NCI-H345 treated with DMSO at 0.1 percent for 48 hours (cell line): ENCODE measurements at regions not wholly inside any gene's neighbourhood (a gene's known extent, or its start where the extent isn't known, plus 50 kb on each side); places are given as distances from the start of the nearest gene placed in this dataset.

Experiments
- DNase-seq: peaks from one replicate; lab custom pipeline; 2025; ENCODE audit not compliant: unreplicated experiment; lab: John Stamatoyannopoulos, UW

GRCh38 chr5:18023986-18024385, 389.7 kb downstream of the TAF11L14 start:
- DNase-seq, result no peak

GRCh38 chr5:18024542-18024941, 390.3 kb downstream of the TAF11L14 start:
- DNase-seq, result no peak

- no peak for DNase-seq
Measured at GRCh38 chr5:18027241-18027867, 393.1 kb downstream of the TAF11L14 start.

- DNase-seq, result no peak
Measured at GRCh38 chr5:18028036-18028435, 393.8 kb downstream of the TAF11L14 start.

GRCh38 chr5:18032744-18033143, 398.5 kb downstream of the TAF11L14 start:
- DNase-seq, result no peak

GRCh38 chr5:18036531-18036930, 402.3 kb downstream of the TAF11L14 start:
- no peak for DNase-seq

GRCh38 chr5:18037718-18038117, 403.5 kb downstream of the TAF11L14 start:
- DNase-seq, result no peak

GRCh38 chr5:18043344-18043743, 409.1 kb downstream of the TAF11L14 start:
- DNase-seq, result no peak

GRCh38 chr5:18048449-18048848, 414.2 kb downstream of the TAF11L14 start:
- DNase-seq, result no peak

- no peak for DNase-seq
Measured at GRCh38 chr5:18050345-18050744, 416.1 kb downstream of the TAF11L14 start.

- no peak for DNase-seq
Measured at GRCh38 chr5:18050776-18051175, 416.5 kb downstream of the TAF11L14 start.

- no peak for DNase-seq
Measured at GRCh38 chr5:18051953-18052352, 417.7 kb downstream of the TAF11L14 start.

- no peak for DNase-seq
Measured at GRCh38 chr5:18052569-18052968, 418.3 kb downstream of the TAF11L14 start.

GRCh38 chr5:18057725-18058124, 423.5 kb downstream of the TAF11L14 start:
- DNase-seq, result no peak

GRCh38 chr5:18067615-18068014, 433.4 kb downstream of the TAF11L14 start:
- DNase-seq, result no peak

GRCh38 chr5:18068826-18069225, 434.6 kb downstream of the TAF11L14 start:
- DNase-seq, result no peak

- no peak for DNase-seq
Measured at GRCh38 chr5:18069790-18070189, 435.5 kb downstream of the TAF11L14 start.

GRCh38 chr5:18072600-18072999, 438.3 kb downstream of the TAF11L14 start:
- no peak for DNase-seq

GRCh38 chr5:18074961-18075360, 440.7 kb downstream of the TAF11L14 start:
- no peak for DNase-seq

GRCh38 chr5:18078157-18078556, 443.9 kb downstream of the TAF11L14 start:
- no peak for DNase-seq

- no peak for DNase-seq
Measured at GRCh38 chr5:18079831-18080230, 445.6 kb downstream of the TAF11L14 start.

GRCh38 chr5:18088020-18088579, 453.8 kb downstream of the TAF11L14 start:
- DNase-seq, result no peak

- DNase-seq, result no peak
Measured at GRCh38 chr5:18090177-18090576, 455.9 kb downstream of the TAF11L14 start.
